ENCODE measurements at regions not wholly inside any gene's neighbourhood (a gene's known extent, or its start where the extent isn't known, plus 50 kb on each side); places are given as distances from the start of the nearest gene placed in this dataset.

- no peak overlapping the region for H3K9ac ChIP-seq (ENCODE audit: low read depth in 1 of 2, low read length in 2 of 2)
- no peaks in the 10 kb centered on the region for H3K36me3 ChIP-seq (ENCODE audit: control insufficient read depth in 4 of 4, insufficient read depth in 3 of 4, low read depth in 1 of 4, low read length in 3 of 4)
- H3K27me3 ChIP-seq (ENCODE audit: control insufficient read depth in 4 of 4, insufficient read depth in 4 of 4, low read length in 3 of 4), result no peaks in the 10 kb centered on the region
- no peak for DNase-seq (ENCODE audit: low spot score)
- H3K27ac ChIP-seq (ENCODE audit: low read depth in 1 of 2, low read length in 2 of 2), result no peak overlapping the region
- no peak overlapping the region for H3K4me3 ChIP-seq (ENCODE audit: low read depth in 1 of 3, low read length in 3 of 3)
- H3K4me1 ChIP-seq (ENCODE audit: control insufficient read depth in 4 of 4, insufficient read depth in 4 of 4, low read length in 3 of 4), result no peaks in the 10 kb centered on the region
- TF ChIP-seq FOXA1 (IDR thresholded peaks at IDR 0.05) (no peak), SP1 (IDR thresholded peaks at IDR 0.05) (no peak), JUND (IDR thresholded peaks at IDR 0.05) (no peak), FOXA2 (IDR thresholded peaks at IDR 0.05) (no peak), HNF4G (IDR thresholded peaks at IDR 0.05) (no peak), TAF1 (conservative IDR thresholded peaks at IDR 0.05) (no peak), GABPA (IDR thresholded peaks at IDR 0.05 in 1 of 2, conservative IDR thresholded peaks at IDR 0.05 in 1 of 2) (no peak), HNF4A (conservative IDR thresholded peaks at IDR 0.05) (no peak), ZBTB33 (IDR thresholded peaks at IDR 0.05) (no peak), RXRA (IDR thresholded peaks at IDR 0.05) (no peak), CTCF (IDR thresholded peaks at IDR 0.05; ENCODE audit: low read depth, low read length, missing input control) (no peak), YY1 (IDR thresholded peaks at IDR 0.05) (no peak), RAD21 (IDR thresholded peaks at IDR 0.05) (no peak)
- WGBS, result 78% methylated on average over 1 of the region's 1 CpG
- H3K9me3 ChIP-seq (ENCODE audit: control insufficient read depth in 4 of 4, low read length in 3 of 4), result no peaks in the 10 kb centered on the region
These were observed 433.4 kb downstream of the ZSWIM6 start for GRCh38 chr5:61765471-61765870.

GRCh38 chr5:61766141-61766540 lies 434.1 kb downstream of the ZSWIM6 start:
- Histone ChIP-seq H3K4me1 (ENCODE audit: control insufficient read depth in 4 of 4, insufficient read depth in 4 of 4, low read length in 3 of 4) (no peaks in the 10 kb centered on the region), H3K9me3 (ENCODE audit: control insufficient read depth in 4 of 4, low read length in 3 of 4) (no peaks in the 10 kb centered on the region), H3K27ac (ENCODE audit: low read depth in 1 of 2, low read length in 2 of 2) (no peak overlapping the region), H3K36me3 (ENCODE audit: control insufficient read depth in 4 of 4, insufficient read depth in 3 of 4, low read depth in 1 of 4, low read length in 3 of 4) (no peaks in the 10 kb centered on the region), H3K9ac (ENCODE audit: low read depth in 1 of 2, low read length in 2 of 2) (no peak overlapping the region), H3K4me3 (ENCODE audit: low read depth in 1 of 3, low read length in 3 of 3) (no peak overlapping the region), H3K27me3 (ENCODE audit: control insufficient read depth in 4 of 4, insufficient read depth in 4 of 4, low read length in 3 of 4) (no peaks in the 10 kb centered on the region)
- TF ChIP-seq YY1 (IDR thresholded peaks at IDR 0.05), result no peak
- TF ChIP-seq GABPA (IDR thresholded peaks at IDR 0.05 in 1 of 2, conservative IDR thresholded peaks at IDR 0.05 in 1 of 2), result no peak
- TF ChIP-seq SP1 (IDR thresholded peaks at IDR 0.05), result no peak
- TF ChIP-seq ATF3 (IDR thresholded peaks at IDR 0.05), result no peak
- TF ChIP-seq HNF4A (conservative IDR thresholded peaks at IDR 0.05), result no peak
- no peak for TF ChIP-seq RXRA (IDR thresholded peaks at IDR 0.05)
- TF ChIP-seq EGR1 (IDR thresholded peaks at IDR 0.05; ENCODE audit: low read depth in 2 of 2), result no peak
- TF ChIP-seq TAF1 (conservative IDR thresholded peaks at IDR 0.05), result no peak
- no peak for TF ChIP-seq NR2F2 (IDR thresholded peaks at IDR 0.05)
- TF ChIP-seq FOXA2 (IDR thresholded peaks at IDR 0.05), result no peak
- TF ChIP-seq FOXA1 (IDR thresholded peaks at IDR 0.05), result no peak
- TF ChIP-seq REST (IDR thresholded peaks at IDR 0.05), result no peak
- no peak for TF ChIP-seq HNF4G (IDR thresholded peaks at IDR 0.05)
- TF ChIP-seq MAX (IDR thresholded peaks at IDR 0.05), result no peak
- 89% methylated on average over 3 of the region's 3 CpGs for WGBS
- no peak for DNase-seq (ENCODE audit: low spot score)
